UCSD-AML1 (cell line): ENCODE measurements at regions not wholly inside any gene's neighbourhood (a gene's known extent, or its start where the extent isn't known, plus 50 kb on each side); places are given as distances from the start of the nearest gene placed in this dataset.

Experiments
- DNase-seq: peaks from one replicate; lab custom pipeline; 2025; ENCODE audit not compliant: unreplicated experiment; lab: John Stamatoyannopoulos, UW

GRCh38 chr5:133882389-133882695, 86.1 kb downstream of the C5orf15 start:
- no peak for DNase-seq

- DNase-seq = no peak
Observed at GRCh38 chr5:133881576-133882388, 86.6 kb downstream of the C5orf15 start.

GRCh38 chr5:133878236-133878555, 90.2 kb downstream of the C5orf15 start:
- no peak for DNase-seq

- no peak for DNase-seq
Observed at GRCh38 chr5:133877351-133878235, 90.8 kb downstream of the C5orf15 start.

GRCh38 chr5:133876266-133876665, 92.2 kb downstream of the C5orf15 start:
- no peak for DNase-seq

- DNase-seq = no peak
Observed at GRCh38 chr5:133875179-133875578, 93.2 kb downstream of the C5orf15 start.

GRCh38 chr5:133873449-133873848, 95.0 kb downstream of the C5orf15 start:
- no peak for DNase-seq

GRCh38 chr5:133870661-133871060, 97.8 kb downstream of the C5orf15 start:
- DNase-seq = no peak

- no peak for DNase-seq
Observed at GRCh38 chr5:133869519-133870335, 98.7 kb downstream of the C5orf15 start.

- peak; percentile 76 for DNase-seq
Observed at GRCh38 chr5:133868946-133869518, 99.4 kb downstream of the C5orf15 start.

GRCh38 chr5:133867851-133868545, 100.4 kb downstream of the C5orf15 start:
- no peak for DNase-seq

- DNase-seq = no peak
Observed at GRCh38 chr5:133867341-133867740, 101.1 kb downstream of the C5orf15 start.

GRCh38 chr5:133866903-133867245, 101.6 kb downstream of the C5orf15 start:
- DNase-seq = no peak

- DNase-seq = no peak
Observed at GRCh38 chr5:133866160-133866902, 102.1 kb downstream of the C5orf15 start.

- no peak for DNase-seq
Observed at GRCh38 chr5:133865113-133865512, 103.3 kb downstream of the C5orf15 start.

GRCh38 chr5:133864711-133865110, 103.7 kb downstream of the C5orf15 start:
- DNase-seq = no peak

- DNase-seq = no peak
Observed at GRCh38 chr5:133863857-133864585, 104.4 kb downstream of the C5orf15 start.

- DNase-seq = no peak
Observed at GRCh38 chr5:133861161-133861737, 107.2 kb downstream of the C5orf15 start.

GRCh38 chr5:133859073-133859472, 109.4 kb downstream of the C5orf15 start:
- no peak for DNase-seq
